Non-pigmented ciliary epithelial cell (primary cell): ENCODE measurements at regions not wholly inside any gene's neighbourhood (a gene's known extent, or its start where the extent isn't known, plus 50 kb on each side); places are given as distances from the start of the nearest gene placed in this dataset.

ENCODE experiments used
- DNase-seq: peaks from one replicate; pipeline ENCODE4 v3.0.0-alpha.2; 2010; ENCODE audit warnings: low read depth

- DNase-seq: no peak
These were observed 103.8 kb upstream of the MME start for GRCh38 chr3:154976072-154976983.

- DNase-seq: peak; percentile 24
These were observed 106.3 kb upstream of the MME start for GRCh38 chr3:154973851-154974250.

GRCh38 chr3:154972951-154973350 is 107.2 kb upstream of the MME start:
- DNase-seq: peak; percentile 74

- DNase-seq: peak; percentile 70
These were observed 108.3 kb upstream of the MME start for GRCh38 chr3:154971771-154972326.

- no peak for DNase-seq
These were observed 108.8 kb upstream of the MME start for GRCh38 chr3:154971341-154971740.

- peak; percentile 84 for DNase-seq
These were observed 109.3 kb upstream of the MME start for GRCh38 chr3:154970797-154971196.

GRCh38 chr3:154969366-154969765 is 110.8 kb upstream of the MME start:
- DNase-seq: peak; percentile 22

GRCh38 chr3:154967090-154967489 is 113.0 kb upstream of the MME start:
- DNase-seq: peak; percentile 22

GRCh38 chr3:154956815-154957214 is 123.3 kb upstream of the MME start:
- no peak for DNase-seq

GRCh38 chr3:154955907-154956533 is 124.1 kb upstream of the MME start:
- no peak for DNase-seq

- DNase-seq: peak; percentile 50
These were observed 125.4 kb upstream of the MME start for GRCh38 chr3:154954757-154955156.

- DNase-seq: no peak
These were observed 126.6 kb upstream of the MME start for GRCh38 chr3:154953538-154953937.

GRCh38 chr3:154952553-154952952 is 127.6 kb upstream of the MME start:
- no peak for DNase-seq

GRCh38 chr3:154943981-154944380 is 136.1 kb upstream of the MME start:
- no peak for DNase-seq

- no peak for DNase-seq
These were observed 137.3 kb upstream of the MME start for GRCh38 chr3:154942827-154943226.

GRCh38 chr3:154936196-154936595 is 143.9 kb upstream of the MME start:
- DNase-seq: no peak

- DNase-seq: no peak
These were observed 146.5 kb upstream of the MME start for GRCh38 chr3:154933581-154933980.

- no peak for DNase-seq
These were observed 147.5 kb upstream of the MME start for GRCh38 chr3:154932633-154933032.

GRCh38 chr3:154931484-154931883 is 148.6 kb upstream of the MME start:
- peak; percentile 17 for DNase-seq

GRCh38 chr3:154926721-154927120 is 153.4 kb upstream of the MME start:
- DNase-seq: no peak

- no peak for DNase-seq
These were observed 158.8 kb upstream of the MME start for GRCh38 chr3:154921351-154921750.

GRCh38 chr3:154919226-154919625 is 160.9 kb upstream of the MME start:
- DNase-seq: no peak

- no peak for DNase-seq
These were observed 175.8 kb upstream of the MME start for GRCh38 chr3:154904328-154904727.
